ENCODE measurements at regions not wholly inside any gene's neighbourhood (a gene's known extent, or its start where the extent isn't known, plus 50 kb on each side); places are given as distances from the start of the nearest gene placed in this dataset.

DNA sequence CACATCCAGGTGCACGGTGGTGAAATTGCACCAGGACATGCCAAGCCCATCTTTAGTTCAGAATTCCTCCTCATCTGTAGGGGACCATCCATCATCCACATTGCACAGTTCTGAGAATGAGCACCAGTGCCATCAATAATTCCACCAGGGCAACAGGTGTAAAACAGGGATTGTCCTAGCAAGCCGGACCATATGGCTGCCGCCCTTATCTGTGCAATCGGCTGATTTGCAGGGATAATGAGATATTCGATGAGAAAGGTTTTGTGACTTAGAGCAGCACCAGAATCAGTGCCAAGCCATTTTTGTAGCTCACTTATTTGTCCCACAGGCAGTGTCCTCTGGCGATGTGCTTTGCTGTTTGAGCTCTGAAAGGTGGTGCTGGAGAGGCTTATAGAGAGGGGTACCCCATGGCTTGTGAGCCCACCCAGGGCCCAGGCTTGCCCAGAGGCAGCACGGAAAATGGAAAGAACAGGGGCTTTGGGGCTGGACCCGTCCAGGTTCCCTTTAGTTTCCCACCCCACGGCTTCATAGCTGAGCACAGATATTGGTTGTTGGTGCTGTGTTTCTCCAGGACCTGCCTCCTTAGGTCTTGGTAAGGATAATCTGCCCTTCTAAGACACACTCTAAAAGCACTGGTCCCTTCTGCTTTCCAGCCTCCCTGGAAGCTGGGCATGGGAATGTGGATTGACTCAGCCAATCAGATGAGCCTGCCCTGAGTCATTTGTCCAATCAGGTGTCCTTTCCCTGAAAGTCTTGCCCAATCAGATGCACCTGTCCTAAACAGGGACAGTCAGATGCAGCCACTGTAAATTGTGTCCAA, 84.0 kb upstream of the SHANK2 start:
- ATAC-seq (no peak), DNase-seq (no peak)
- intact Hi-C loops (cut with DNase I, micrococcal nuclease) = no loop called here

DNA sequence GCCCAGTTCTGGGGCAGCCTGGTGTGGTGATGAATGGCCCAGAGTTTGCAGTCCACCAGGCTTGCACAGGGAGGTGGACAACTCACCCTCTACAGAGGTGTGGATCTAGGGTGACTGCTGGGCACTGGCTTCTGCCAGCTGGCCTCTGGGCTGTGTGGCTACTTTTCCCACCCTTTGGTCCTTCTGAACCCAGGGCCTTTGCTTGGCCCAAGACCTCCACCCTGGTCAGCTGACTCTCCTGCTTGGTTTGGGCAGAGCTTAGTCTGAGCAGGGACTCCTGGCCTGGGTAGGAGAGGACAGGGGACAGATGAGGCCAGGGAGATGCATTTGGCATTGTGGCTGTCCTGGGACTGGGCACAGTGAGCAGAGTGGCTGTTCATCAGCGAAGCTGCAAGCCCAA, 83.0 kb upstream of the SHANK2 start:
- intact Hi-C loops (cut with DNase I, micrococcal nuclease) = no loop called here
- DNase-seq = no peak
- ATAC-seq = no peak

DNA sequence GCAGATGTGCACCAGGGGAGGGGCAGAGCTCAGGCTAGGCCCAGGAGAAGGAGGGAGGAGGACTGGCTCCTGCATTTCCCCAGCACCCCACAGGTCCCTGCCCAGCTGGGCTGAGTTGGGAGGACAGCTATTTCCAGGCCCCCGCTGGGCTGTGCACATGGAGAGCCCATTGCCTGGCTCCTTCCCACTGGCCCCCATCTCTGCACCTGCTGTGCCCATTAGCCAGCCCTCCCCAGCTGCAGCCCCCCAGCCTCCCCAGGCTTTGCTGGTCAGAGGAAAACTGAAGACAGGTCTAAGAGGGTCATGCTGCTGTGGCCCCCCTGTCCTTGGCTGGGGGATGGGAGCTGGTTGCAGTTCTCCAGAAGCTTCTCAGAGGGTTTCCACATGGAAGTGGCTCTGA, 81.8 kb upstream of the SHANK2 start:
- ATAC-seq = no peak
- intact Hi-C loops (cut with DNase I, micrococcal nuclease) = no loop called here
- DNase-seq = no peak

DNA sequence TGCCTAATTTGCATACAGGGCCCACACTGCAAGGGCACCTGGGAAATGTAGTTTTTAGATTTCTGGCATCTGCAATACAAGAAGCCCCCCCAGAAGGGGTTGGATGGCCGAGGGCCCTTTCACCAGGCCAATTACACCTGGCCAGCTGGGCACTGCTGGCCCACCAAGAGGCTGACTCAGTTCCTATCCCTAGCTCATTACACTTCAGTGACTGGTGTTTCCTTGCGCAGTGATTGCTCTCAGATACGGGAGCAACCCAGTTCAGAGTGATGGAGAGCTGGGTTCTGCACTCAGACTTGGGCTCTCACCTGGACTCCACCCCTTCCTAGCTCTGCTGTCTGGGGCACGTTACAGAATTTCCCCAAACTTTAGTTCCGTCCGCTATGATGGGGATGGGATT, 81.1 kb upstream of the SHANK2 start:
- intact Hi-C loops (cut with DNase I, micrococcal nuclease) = no loop called here
- DNase-seq (no peak), ATAC-seq (no peak)

DNA sequence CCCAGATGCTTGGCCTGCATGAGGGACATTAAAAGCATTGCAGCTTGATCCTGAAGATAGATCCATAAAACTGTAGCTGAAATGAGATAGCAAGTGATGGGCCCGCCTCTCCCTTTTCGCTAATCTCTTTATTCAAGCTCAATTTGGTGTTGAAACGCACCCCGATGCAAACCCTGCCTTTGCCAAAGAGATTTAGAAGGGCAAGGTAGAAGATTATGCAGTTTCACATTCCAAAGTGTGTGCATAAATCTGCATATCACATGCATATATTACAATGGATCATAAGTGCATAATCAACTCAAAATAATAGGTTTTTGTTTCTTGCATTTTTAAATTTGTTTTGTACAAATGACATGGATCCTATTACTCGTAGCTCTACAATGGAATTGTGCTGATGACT, 80.1 kb upstream of the SHANK2 start:
- intact Hi-C loops (cut with DNase I, micrococcal nuclease) = no loop called here
- no peak for ATAC-seq
- DNase-seq = no peak

DNA sequence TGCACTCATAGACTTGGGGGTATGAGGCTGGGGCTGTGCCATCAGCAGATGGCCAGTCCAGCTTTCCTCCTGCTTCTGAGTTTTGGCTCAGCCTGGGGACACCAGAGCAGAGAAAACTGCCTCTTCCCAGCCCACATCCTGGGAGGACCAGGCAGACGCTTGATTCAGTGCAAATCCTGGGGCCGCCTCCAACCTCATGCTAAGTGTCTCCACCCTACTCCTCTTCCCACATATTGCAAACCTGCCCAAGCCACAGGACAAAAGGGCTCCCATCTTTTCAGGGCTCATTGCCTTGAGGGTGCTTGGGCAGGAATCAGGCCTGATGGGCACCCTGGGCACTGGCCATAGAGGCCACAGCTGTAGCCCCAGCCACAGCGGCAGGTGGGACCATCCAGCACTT, 79.7 kb upstream of the SHANK2 start:
- no peak for ATAC-seq
- intact Hi-C loops (cut with DNase I, micrococcal nuclease) = no loop called here
- no peak for DNase-seq

DNA sequence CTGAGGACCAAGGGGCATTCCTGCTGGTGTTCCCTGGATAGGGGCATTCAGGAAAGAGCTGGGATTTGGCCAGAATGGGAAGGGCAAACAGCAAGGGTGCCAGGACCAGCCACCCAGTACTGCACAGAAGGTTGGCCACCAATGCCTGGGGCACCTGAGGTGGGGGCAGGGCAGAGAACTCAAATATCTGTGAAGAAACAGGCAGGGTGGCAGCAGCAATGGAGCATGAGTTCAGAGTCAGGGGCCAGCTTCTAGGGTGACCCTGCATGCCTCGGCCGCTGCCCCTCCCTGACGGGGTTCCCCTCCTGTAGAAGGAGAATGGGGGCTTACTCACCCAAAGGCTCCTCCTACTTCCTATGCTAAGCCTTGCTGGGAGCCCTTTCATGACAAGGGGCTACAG, 79.3 kb upstream of the SHANK2 start:
- intact Hi-C loops (cut with DNase I, micrococcal nuclease) = no loop called here
- DNase-seq = no peak
- no peak for ATAC-seq

DNA sequence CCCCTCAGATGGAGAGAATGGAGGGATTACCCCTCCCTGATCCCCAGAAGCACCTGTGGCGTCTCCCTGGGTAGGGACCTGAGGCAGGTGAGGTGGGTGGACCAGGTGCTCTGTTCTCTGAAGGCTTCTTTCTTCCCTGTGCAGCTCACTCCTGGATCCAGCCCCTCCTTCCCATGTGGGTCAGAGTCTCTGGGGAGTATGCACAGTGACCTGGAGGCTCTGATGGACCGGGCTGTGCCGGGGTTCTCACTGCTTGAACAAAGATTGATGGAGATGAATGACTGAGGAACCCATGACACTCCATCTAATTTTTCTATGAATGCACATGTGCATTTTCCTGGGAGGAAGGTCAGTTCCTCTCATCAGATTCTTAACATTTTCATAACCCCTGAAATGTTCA, 78.6 kb upstream of the SHANK2 start:
- DNase-seq = no peak
- intact Hi-C loops (cut with DNase I, micrococcal nuclease) = no loop called here
- ATAC-seq = no peak

DNA sequence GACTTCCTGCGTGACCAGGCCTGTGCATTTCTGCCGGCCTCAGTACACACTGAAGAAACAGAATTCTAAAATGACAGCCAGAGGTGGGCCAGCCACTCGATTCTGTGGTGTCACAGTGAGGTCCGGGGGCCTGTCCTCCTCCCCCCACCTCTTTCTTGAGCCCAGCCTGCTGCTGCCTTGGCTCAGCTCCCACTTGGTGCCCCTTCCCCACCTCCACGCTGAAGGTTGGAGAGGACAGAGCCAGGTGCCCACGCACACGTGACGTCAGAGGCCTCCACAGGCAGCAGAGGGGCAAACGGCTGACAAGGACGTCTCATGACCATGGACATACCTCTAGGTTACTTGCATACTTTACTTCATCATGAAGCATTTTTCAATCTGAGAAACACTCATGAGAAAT, 78.0 kb upstream of the SHANK2 start:
- ATAC-seq (no peak), DNase-seq (no peak)
- intact Hi-C loops (cut with DNase I, micrococcal nuclease) = no loop called here

DNA sequence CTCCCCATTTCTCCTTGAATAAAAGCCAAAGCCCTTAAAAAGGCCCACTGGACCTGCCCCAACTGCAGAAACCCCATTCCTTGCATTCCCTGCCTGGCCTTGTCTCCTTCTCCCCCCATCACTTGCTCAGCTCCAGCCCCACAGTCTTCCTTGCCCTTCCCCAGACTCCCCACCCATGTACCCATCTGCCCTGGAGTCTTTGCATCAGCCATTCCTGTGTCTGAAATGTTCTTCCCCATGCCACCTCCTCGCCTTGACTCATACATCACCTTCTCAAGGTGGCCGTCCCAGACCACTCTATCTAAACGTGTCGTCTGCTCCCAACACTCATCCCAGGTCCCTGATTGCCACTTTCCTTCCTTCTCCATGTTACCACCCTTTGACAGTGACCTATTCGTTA, 77.4 kb upstream of the SHANK2 start:
- DNase-seq (no peak), ATAC-seq (no peak)
- intact Hi-C loops (cut with DNase I, micrococcal nuclease) = no loop called here

DNA sequence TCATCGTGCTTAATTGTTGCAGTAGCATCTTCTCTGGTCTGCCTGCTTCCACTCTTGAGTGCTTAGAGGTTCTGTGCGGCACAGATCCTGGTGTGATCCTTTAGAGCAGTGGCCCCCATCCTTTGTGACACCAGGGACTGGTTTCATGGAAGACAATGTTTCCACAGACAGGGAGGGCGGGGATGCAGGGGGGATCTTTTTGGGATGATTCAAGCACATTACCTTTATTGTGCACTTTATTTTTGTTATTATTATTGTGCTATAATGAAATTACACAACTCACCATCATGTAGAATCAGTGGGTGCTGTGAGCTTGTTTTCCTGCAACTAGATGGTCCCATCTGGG, 76.8 kb upstream of the SHANK2 start:
- intact Hi-C loops (cut with DNase I, micrococcal nuclease) = no loop called here
- no peak for ATAC-seq
- DNase-seq = no peak

DNA sequence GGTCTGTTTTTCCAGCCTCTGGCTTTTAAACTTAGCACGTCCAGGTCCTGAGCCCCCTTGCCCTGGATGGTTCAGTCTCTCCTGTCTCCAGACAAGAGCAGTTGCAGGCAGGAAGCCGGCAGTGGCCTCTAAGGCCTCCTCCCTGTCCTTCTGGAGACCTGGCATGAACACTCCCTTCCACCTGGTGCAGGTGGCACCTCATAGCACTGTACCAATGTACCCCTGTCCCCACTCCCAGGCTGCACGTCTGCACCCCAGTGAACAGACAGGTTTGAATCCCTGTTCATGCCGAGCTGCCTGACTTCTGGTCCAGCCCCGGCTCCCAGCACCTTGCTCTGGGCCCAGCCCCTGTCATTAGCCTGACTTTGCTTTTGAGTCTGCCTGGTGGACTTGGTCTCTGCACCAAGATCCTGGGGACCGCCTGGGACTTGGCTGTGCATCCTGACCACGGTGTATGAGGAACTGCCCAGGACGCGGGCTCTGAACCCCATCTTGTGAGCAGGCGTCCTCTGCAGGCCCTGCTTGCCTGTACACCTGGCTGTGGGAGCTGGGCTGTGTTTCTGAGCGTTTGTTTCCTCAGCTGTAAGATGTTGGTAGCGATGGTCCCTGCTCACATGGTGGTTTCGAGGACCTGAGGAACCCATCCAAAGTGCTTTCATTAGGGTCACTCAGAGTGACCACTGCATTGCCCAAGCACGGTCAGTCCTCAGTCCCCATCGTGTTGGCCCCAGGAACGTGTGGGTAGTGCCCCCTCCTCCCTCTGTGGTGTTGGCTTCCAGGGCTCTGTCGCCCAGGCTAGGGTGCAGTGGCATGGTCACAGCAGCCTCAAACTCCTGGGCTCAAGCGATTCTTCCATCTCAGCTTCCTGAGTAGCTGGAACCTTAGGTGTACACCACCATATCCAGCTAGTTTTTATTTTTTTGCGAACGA, 75.0 kb upstream of the SHANK2 start:
- intact Hi-C loops (cut with DNase I, micrococcal nuclease) = no loop called here
- no peak for ATAC-seq
- no peak for DNase-seq

DNA sequence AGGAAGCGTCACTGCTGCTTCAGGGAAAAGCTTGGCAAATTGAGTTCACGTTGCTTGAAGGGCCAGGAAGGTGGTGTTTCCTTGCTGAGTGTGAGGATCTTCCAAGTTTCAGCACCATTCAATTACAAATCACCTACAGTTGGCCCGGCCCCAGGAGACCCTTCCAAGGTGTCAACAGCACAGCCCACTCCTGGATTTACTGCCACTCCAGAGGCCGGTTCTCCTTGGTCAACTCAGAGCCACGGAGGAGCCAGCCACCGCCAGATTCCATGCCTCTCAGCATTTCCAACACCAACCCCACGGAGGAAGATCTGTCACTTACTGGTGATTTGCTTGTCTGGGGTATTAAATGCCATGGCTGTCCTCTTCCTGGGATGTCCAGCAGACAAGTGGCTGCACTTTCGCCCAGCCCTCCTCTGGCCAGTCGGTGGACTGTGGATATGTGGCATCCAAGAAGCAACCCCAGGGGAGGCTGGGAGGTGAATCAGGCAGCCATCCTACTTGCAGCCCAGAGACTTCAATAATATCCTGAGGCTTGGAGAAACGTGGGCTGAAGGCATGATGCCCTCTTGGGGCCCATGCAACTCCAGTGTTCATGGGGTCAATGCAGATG, 74.1 kb upstream of the SHANK2 start:
- no peak for DNase-seq
- intact Hi-C loops (cut with DNase I, micrococcal nuclease) = no loop called here
- ATAC-seq = no peak

DNA sequence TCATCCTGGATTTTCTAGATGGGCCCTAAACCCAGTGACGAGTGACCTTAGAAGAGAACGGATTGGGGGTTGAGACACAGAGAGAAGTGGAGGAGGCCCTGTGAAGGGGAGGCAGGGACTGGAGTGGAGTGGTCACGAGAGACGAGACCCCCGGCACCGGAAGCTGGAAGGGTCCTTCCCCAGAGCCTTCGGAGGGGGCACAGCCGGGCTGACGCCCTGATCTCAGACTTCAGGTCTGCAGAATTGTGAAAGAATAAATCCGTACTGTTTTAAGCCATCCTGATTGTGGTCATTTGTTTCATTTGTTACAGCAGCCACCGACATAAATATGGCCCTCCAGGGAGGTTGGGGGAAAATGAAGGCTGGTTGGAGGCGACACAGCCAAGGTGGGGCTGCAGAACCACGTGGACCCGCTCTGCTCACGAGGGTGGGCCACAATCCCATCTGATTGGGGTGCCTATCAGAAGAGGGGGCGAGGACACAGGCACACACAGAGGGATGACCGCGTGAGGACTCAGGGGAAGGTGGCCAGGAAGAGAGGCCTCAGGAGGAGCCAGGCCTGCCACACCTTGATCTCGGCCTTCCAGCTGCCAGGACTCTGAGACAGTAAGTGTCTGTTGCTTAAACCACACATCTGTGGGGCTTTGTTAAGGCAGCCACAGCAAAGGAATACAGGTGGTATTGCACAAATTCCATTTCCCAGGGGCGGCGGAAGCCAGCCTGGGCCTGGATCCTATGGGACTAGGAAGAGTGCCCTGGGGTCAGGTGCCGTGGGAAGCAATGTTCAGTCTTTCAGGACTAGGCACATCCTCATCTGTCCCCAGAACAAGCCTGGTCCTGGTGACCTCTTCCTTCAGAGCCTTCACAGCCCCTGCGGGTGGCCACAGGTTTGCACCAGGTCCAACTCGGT, 73.3 kb upstream of the SHANK2 start:
- ATAC-seq (no peak), DNase-seq (no peak)
- intact Hi-C loops (cut with DNase I, micrococcal nuclease) = no loop called here

DNA sequence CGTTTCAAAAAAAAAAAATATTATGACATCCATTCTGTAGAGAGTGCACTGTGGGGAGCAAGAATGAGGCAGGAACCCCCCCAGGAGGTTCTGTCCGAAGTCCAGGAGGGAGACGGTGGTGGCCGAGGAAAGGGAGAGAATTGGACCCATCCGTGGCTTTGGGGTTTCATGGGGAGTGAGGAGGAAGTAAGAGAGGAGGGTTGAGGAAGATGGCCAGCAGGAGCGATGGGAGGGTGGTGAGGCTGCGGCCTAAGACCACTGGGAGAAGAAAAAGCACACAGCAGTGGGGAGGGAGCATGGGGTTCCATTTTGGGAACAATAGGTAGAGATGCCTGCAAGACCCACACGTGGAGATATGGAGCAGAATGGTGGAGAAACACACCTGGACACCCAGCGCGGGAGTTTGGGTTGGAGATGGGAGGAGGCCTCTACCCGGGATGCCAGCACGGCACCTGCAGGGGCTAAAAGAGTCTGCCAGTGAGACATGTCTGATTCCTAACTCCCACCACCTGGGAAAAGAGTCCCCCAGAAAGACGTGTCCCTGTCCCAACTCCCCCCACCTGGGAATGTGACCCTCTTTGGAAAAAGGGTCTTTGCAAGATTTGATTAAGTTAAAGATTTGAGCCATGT, 72.5 kb upstream of the SHANK2 start:
- ATAC-seq (no peak), DNase-seq (no peak)
- intact Hi-C loops (cut with DNase I, micrococcal nuclease) = no loop called here

DNA sequence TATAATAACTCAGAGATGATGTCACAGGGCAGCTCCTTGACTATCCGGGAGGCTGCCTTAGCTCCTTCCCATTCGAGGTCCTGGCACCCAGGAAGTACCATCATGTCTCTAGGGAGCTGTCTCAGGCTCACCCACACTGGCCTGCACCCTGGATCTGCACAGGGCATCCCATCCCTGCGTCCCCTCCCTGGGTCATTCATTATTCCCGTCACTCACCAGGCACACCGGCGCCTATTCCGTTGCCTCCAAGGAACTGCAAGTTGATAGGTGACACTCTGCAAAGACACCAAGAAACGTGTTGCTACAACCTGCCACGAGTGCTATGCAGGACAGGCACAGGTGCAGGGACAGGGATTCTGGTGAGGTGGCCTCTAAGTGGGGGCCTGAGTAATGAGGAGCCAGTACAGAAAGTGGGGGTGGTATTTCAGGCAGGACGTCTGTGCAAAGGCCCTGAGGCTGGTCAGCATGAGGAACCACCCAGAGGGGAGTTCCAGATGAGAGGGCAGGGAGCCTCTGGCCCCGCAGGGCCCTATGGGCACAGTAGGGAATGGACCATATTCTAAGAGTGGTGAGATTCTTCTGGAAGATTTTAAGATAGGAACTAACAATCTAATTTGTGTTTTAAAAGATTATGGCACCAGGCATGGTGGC, 71.6 kb upstream of the SHANK2 start:
- ATAC-seq = no peak
- no peak for DNase-seq
- intact Hi-C loops (cut with DNase I, micrococcal nuclease) = no loop called here

DNA sequence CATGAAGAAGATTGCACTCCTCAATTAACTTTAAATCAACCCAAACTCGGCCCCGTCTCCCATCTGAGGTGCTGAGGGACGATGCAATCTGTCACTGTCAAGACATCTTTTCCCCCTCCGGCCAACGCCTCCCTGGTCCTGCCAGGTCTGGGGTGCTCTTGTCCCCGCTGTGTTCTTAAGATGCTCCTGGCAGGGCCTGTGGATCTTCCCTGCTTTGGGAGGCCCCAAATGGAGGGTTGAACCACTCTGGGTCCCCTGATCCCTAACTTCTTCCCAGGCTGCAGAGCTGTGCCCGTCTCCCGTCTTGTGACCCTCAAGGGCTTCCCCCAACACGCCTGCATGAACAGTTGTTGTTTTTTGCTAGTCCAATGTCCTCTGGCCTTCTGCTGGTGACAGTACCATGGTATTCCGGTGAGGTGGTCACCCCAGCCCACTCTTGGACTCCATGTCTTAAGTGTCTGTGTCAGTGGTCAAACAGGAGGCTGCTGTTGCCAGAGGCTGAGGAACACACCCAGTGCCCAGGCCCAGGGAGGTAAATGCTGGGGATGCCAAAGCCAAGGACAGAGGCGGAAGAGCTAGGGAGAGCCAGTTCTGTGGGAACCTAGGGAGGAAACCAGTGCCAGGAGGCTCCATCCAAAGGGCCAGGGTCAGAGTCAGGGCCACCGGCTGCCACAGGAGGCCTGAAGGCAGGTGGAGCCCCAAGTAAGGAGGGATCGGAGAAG, 70.6 kb upstream of the SHANK2 start:
- DNase-seq (no peak), ATAC-seq (no peak)
- intact Hi-C loops (cut with DNase I, micrococcal nuclease) = no loop called here
